Activated CD8-positive, alpha-beta T cell treated with anti-CD3 and anti-CD28 coated beads for 36 hours (primary cell): ENCODE measurements at regions not wholly inside any gene's neighbourhood (a gene's known extent, or its start where the extent isn't known, plus 50 kb on each side); places are given as distances from the start of the nearest gene placed in this dataset.
"Not testable (repeated sequence)": the region's sequence is repeated elsewhere in the genome, so short reads cannot be mapped to it uniquely, and the experiment has no call there.

Source experiments
- ATAC-seq: fragments of 200-7000 bp; cut with Tn5 transposase; one replicate; pipeline ENCODE4 v1.10.0; 2021; ENCODE audit warnings: mild to moderate bottlenecking, moderate library complexity
- CTCF ChIA-PET: fragments of 350-600 bp; sonication (Branson Sonifier 250); formaldehyde crosslinking; loops from one replicate; lab custom pipeline; 2021; ENCODE audit warnings: antibody characterized with exemption; lab: Charles Lee
- POLR2A ChIA-PET: fragments of 350-600 bp; sonication (Branson Sonifier 250); formaldehyde crosslinking; loops from one replicate; lab custom pipeline; 2021; ENCODE audit warnings: antibody characterized with exemption; lab: Charles Lee
- DNase-seq: peaks from one replicate; pipeline ENCODE4 v3.0.0-alpha.2; 2020
- H3K27ac Mint-ChIP-seq: one replicate; pipeline ENCODE4 v1.8.0; 2021; ENCODE audit warnings: mild to moderate bottlenecking, mixed read lengths
- H3K27me3 Mint-ChIP-seq: one replicate; pipeline ENCODE4 v1.8.0; 2021; ENCODE audit warnings: mixed read lengths
- H3K36me3 Mint-ChIP-seq: one replicate; pipeline ENCODE4 v1.8.0; 2021; ENCODE audit warnings: low read depth, mixed read lengths
- H3K4me1 Mint-ChIP-seq: one replicate; pipeline ENCODE4 v1.8.0; 2021; ENCODE audit warnings: low read depth, mixed read lengths
- H3K4me3 Mint-ChIP-seq: one replicate; pipeline ENCODE4 v1.8.0; 2021; ENCODE audit warnings: mild to moderate bottlenecking, moderate library complexity, mixed read lengths
- H3K9me3 Mint-ChIP-seq: one replicate; pipeline ENCODE4 v1.8.0; 2021; ENCODE audit warnings: mixed read lengths
- intact Hi-C: fragments of 100-400 bp; cut with micrococcal nuclease; formaldehyde crosslinking; loops from one replicate; pipeline ENCODE4 v1.10.0; 2022
- TF ChIP-seq, protein P1 (sequence below): fragments of 200-600 bp; IDR thresholded peaks from one replicate; pipeline ENCODE4 v1.8.0; 2022; ENCODE audit warnings: antibody characterized with exemption, mild to moderate bottlenecking

GRCh38 chr1:47502746-47503370 lies 65.0 kb downstream of the FOXD2 start:
- ATAC-seq (no peak), DNase-seq (no peak)
- Mint-ChIP-seq H3K4me3 (no peak overlapping the region), H3K36me3 (no peaks in the 10 kb centered on the region), H3K9me3 (no peaks in the 10 kb centered on the region), H3K4me1 (peaks cover 4% of the 10 kb centered on the region), H3K27me3 (peaks cover 51% of the 10 kb centered on the region), H3K27ac (no peak overlapping the region)
- intact Hi-C loops, result no loop called here
- ChIA-PET CTCF (no interaction called here), POLR2A (no interaction called here)
- TF ChIP-seq, protein P1, sequence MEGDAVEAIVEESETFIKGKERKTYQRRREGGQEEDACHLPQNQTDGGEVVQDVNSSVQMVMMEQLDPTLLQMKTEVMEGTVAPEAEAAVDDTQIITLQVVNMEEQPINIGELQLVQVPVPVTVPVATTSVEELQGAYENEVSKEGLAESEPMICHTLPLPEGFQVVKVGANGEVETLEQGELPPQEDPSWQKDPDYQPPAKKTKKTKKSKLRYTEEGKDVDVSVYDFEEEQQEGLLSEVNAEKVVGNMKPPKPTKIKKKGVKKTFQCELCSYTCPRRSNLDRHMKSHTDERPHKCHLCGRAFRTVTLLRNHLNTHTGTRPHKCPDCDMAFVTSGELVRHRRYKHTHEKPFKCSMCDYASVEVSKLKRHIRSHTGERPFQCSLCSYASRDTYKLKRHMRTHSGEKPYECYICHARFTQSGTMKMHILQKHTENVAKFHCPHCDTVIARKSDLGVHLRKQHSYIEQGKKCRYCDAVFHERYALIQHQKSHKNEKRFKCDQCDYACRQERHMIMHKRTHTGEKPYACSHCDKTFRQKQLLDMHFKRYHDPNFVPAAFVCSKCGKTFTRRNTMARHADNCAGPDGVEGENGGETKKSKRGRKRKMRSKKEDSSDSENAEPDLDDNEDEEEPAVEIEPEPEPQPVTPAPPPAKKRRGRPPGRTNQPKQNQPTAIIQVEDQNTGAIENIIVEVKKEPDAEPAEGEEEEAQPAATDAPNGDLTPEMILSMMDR, result no peak

DNA sequence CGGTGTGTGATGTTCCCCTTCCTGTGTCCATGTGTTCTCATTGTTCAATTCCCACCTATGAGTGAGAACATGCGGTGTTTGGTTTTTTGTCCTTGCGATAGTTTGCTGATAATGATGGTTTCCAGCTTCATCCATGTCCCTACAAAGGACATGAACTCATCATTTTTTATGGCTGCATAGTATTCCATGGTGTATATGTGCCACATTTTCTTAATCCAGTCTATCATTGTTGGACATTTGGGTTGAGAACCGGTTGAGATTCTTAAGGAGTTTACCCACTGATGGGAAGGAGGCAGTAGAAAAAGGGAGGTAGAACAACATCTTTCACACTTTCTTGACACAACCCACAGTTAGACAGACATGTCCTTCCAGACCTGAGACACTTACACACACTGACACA lies 67.0 kb downstream of the FOXD2 start:
- POLR2A ChIA-PET, result interaction anchor here (0.7 kb wide), 1 partner anchor 30 kb away, joined by 3 read pairs; no protein-coding TSS in a partner anchor

GRCh38 chr1:47505267-47505666 lies 67.4 kb downstream of the FOXD2 start:
- DNase-seq, result no peak

More for the DNA sequence above, 67.0 kb downstream of the FOXD2 start:
- ATAC-seq, DNase-seq, H3K9me3 Mint-ChIP-seq, H3K36me3 Mint-ChIP-seq, H3K27ac Mint-ChIP-seq, H3K4me3 Mint-ChIP-seq: not testable (repeated sequence)
- Mint-ChIP-seq H3K27me3 (peaks cover 57% of the 10 kb centered on the region), H3K4me1 (peaks cover 11% of the 10 kb centered on the region)
- CTCF ChIA-PET, result interaction anchor here (1.2 kb wide), 1 partner anchor 73 kb away, joined by 3 read pairs; no protein-coding TSS in a partner anchor
- intact Hi-C loops, result loop anchor here (5.0 kb wide), 1 partner anchor 63 kb away; no protein-coding TSS in a partner anchor

GRCh38 chr1:47506053-47506452 lies 68.2 kb downstream of the FOXD2 start:
- DNase-seq (no peak), ATAC-seq (no peak)
- ChIA-PET CTCF (interaction anchor here (0.9 to 1.2 kb wide), 5 partner anchors 68 to 249 kb away, joined by 3 to 4 read pairs (median 3); partner anchors contain the start of gene FOXD2), POLR2A (no interaction called here)
- TF ChIP-seq, protein P1, result no peak
- H3K9me3 Mint-ChIP-seq, result no peaks in the 10 kb centered on the region
- peaks cover 11% of the 10 kb centered on the region for H3K4me1 Mint-ChIP-seq
- H3K27me3 Mint-ChIP-seq, result peaks cover 63% of the 10 kb centered on the region
- no peak overlapping the region for H3K4me3 Mint-ChIP-seq
- no peaks in the 10 kb centered on the region for H3K36me3 Mint-ChIP-seq
- intact Hi-C loops, result loop anchor here (5.0 kb wide), 1 partner anchor 64 kb away; no protein-coding TSS in a partner anchor
- no peak overlapping the region for H3K27ac Mint-ChIP-seq

More at GRCh38 chr1:47505267-47505666, 67.4 kb downstream of the FOXD2 start:
- H3K27me3 Mint-ChIP-seq, result peaks cover 60% of the 10 kb centered on the region
- peaks cover 11% of the 10 kb centered on the region for H3K4me1 Mint-ChIP-seq
- H3K9me3 Mint-ChIP-seq, result no peaks in the 10 kb centered on the region
- no peaks in the 10 kb centered on the region for H3K36me3 Mint-ChIP-seq
- CTCF ChIA-PET, result interaction anchor here (1.2 kb wide), 2 partner anchors 69 to 73 kb away, joined by 3 to 4 read pairs; no protein-coding TSS in a partner anchor
- no peak for ATAC-seq
- POLR2A ChIA-PET, result interaction anchor here (0.7 kb wide), 1 partner anchor 30 kb away, joined by 3 read pairs; no protein-coding TSS in a partner anchor
- intact Hi-C loops, result loop anchor here (5.0 kb wide), 1 partner anchor 63 kb away; no protein-coding TSS in a partner anchor
- H3K27ac Mint-ChIP-seq, result no peak overlapping the region
- no peak overlapping the region for H3K4me3 Mint-ChIP-seq
- TF ChIP-seq, protein P1, result no peak

DNA sequence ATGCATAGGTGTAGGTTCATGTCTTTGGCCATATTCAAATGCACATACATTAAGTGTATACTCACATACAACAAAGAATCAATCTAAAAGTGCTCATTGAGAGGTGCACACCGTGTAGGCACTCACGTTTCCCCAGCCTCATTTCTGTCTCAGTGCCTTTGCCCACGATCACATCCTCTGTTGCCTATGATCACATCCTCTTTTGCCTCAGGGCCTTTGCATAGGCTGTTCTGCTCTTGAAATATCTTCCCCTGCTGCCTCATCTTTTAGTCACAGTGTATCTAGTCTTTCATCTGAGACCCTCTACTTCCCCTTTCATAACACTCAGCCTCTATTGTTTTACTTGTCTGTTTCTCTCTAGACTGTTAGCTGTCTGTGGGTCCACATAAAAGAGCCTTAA lies 69.3 kb downstream of the FOXD2 start:
- CTCF ChIA-PET, result interaction anchor here (1.0 to 1.5 kb wide), 3 partner anchors 70 to 203 kb away, joined by 3 to 8 read pairs (median 5); partner anchors contain the start of gene FOXD2
- intact Hi-C loops, result loop anchor here (5.0 kb wide), 1 partner anchor 65 kb away; no protein-coding TSS in a partner anchor

More for the DNA sequence above, 69.3 kb downstream of the FOXD2 start:
- peaks cover 11% of the 10 kb centered on the region for H3K4me1 Mint-ChIP-seq
- no peaks in the 10 kb centered on the region for H3K9me3 Mint-ChIP-seq
- POLR2A ChIA-PET, result no interaction called here
- DNase-seq (peak; percentile 23), ATAC-seq (no peak)
- no peak overlapping the region for H3K27ac Mint-ChIP-seq
- peaks cover 64% of the 10 kb centered on the region for H3K27me3 Mint-ChIP-seq
- no peaks in the 10 kb centered on the region for H3K36me3 Mint-ChIP-seq
- TF ChIP-seq, protein P1, result no peak
- H3K4me3 Mint-ChIP-seq, result no peak overlapping the region
